Upper lobe of left lung (tissue), 4 donors: ENCODE measurements at regions not wholly inside any gene's neighbourhood (a gene's known extent, or its start where the extent isn't known, plus 50 kb on each side); places are given as distances from the start of the nearest gene placed in this dataset.

Source experiments
- POLR2A ChIP-seq, 4 donors: fragments of 450-650 bp; IDR thresholded peaks; one replicate each; pipeline ENCODE4 v1.5.1; 2016 to 2017; ENCODE audit warnings: antibody characterized with exemption in 4 of 4, mild to moderate bottlenecking in 2 of 4
- TF ChIP-seq, protein P1 (sequence below), 6 experiments: fragments of 450-650 bp in 4 of 6; fragments of 200-600 bp in 2 of 6; sonication (generic) in 2 of 6; IDR thresholded peaks; one replicate each; pipeline ENCODE4 v1.5.1; 2016 to 2019; ENCODE audit warnings: antibody characterized with exemption in 6 of 6

DNA sequence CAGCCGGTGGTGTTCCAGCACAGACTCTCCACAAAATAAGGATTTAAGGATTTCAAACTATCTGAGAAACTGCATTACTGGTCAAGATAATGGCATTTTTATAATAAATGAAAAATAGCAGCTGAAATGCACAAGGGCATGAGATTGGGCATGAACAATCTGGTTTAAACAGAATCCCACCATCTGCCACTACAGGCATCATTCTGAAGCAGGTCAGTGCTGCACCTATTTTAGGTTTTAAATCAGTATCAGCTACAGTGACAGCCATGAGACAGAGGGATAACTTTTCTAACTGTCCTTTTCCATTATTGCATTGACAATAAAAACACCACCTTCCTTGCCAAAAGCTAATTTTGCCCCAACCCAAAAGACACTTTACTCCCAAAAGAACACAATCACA, 186.8 kb downstream of the ETV1 start:
- TF ChIP-seq POLR2A (IDR thresholded peaks at IDR 0.05), result no peak
- TF ChIP-seq, protein P1, sequence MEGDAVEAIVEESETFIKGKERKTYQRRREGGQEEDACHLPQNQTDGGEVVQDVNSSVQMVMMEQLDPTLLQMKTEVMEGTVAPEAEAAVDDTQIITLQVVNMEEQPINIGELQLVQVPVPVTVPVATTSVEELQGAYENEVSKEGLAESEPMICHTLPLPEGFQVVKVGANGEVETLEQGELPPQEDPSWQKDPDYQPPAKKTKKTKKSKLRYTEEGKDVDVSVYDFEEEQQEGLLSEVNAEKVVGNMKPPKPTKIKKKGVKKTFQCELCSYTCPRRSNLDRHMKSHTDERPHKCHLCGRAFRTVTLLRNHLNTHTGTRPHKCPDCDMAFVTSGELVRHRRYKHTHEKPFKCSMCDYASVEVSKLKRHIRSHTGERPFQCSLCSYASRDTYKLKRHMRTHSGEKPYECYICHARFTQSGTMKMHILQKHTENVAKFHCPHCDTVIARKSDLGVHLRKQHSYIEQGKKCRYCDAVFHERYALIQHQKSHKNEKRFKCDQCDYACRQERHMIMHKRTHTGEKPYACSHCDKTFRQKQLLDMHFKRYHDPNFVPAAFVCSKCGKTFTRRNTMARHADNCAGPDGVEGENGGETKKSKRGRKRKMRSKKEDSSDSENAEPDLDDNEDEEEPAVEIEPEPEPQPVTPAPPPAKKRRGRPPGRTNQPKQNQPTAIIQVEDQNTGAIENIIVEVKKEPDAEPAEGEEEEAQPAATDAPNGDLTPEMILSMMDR (IDR thresholded peaks at IDR 0.05), result no peak
